Panc1 (cell line): ENCODE measurements at regions not wholly inside any gene's neighbourhood (a gene's known extent, or its start where the extent isn't known, plus 50 kb on each side); places are given as distances from the start of the nearest gene placed in this dataset.

Experiments used
- ATAC-seq: fragments of 200-7000 bp; cut with Tn5 transposase; 2 replicates; pipeline ENCODE4 v1.9.1; 2020; ENCODE audit warnings: mild to moderate bottlenecking, moderate library complexity
- BruUV-seq: library from RNA; stranded (reverse); fragments of 400-500 nt; replicated peaks from 2 replicates; lab custom pipeline; 2021; lab: Mats Ljungman, UMichigan
- CTCF ChIA-PET: fragments of 300-600 bp; sonication (Branson Sonifier 250); formaldehyde crosslinking; loops from one replicate; lab custom pipeline; 2022; ENCODE audit warnings: antibody characterized with exemption; lab: Charles Lee
- POLR2A ChIA-PET: fragments of 300-600 bp; sonication (Branson Sonifier 250); formaldehyde crosslinking; loops from one replicate; lab custom pipeline; 2022; ENCODE audit warnings: antibody characterized with exemption; lab: Charles Lee
- DNase-seq: peaks from one replicate; pipeline ENCODE4 v3.0.0-alpha.2; 2010; ENCODE audit warnings: low read depth, low spot score
- H3K27ac ChIP-seq: 2 replicates; pipeline ENCODE4 v1.5.1; 2011; ENCODE audit warnings: mild to moderate bottlenecking, low read length, inconsistent platforms
- H3K27me3 ChIP-seq: fragments of 200-500 bp; sonication (Bioruptor generic); 2 replicates; pipeline ENCODE4 v1.6.0; 2014; ENCODE audit warnings: low read length, inconsistent platforms; ENCODE audit not compliant: control insufficient read depth, insufficient read depth
- H3K36me3 ChIP-seq: fragments of 200-500 bp; sonication (Bioruptor generic); 2 replicates; pipeline ENCODE4 v1.5.1; 2014; ENCODE audit warnings: inconsistent platforms, mild to moderate bottlenecking, low read length, moderate library complexity; ENCODE audit not compliant: control insufficient read depth, insufficient read depth
- H3K4me1 ChIP-seq: 2 replicates; pipeline ENCODE4 v1.5.1; 2011; ENCODE audit warnings: inconsistent platforms, mild to moderate bottlenecking, low read length, moderate library complexity; ENCODE audit not compliant: control insufficient read depth, insufficient read depth
- H3K4me3 ChIP-seq, 2 experiments: 2 replicates each; pipeline ENCODE4 v1.5.1; 2011 to 2012; ENCODE audit warnings: low read depth in 2 of 2, low read length in 2 of 2, mild to moderate bottlenecking in 2 of 2, inconsistent platforms in 1 of 2, moderate library complexity in 1 of 2
- H3K9me3 ChIP-seq: fragments of 200-500 bp; sonication (Bioruptor generic); 2 replicates; pipeline ENCODE4 v1.5.1; 2014; ENCODE audit warnings: low read depth, mild to moderate bottlenecking, inconsistent platforms, low read length, moderate library complexity; ENCODE audit not compliant: control insufficient read depth, insufficient read depth
- POLR2AphosphoS5 ChIP-seq: IDR thresholded peaks from 2 replicates; pipeline ENCODE4 v1.6.1; 2012; ENCODE audit warnings: mild to moderate bottlenecking, low read depth, low read length, moderate library complexity
- SIN3A ChIP-seq: IDR thresholded peaks from 2 replicates; pipeline ENCODE4 v1.6.1; 2012; ENCODE audit warnings: low read depth, mild to moderate bottlenecking, low read length, moderate library complexity, borderline replicate concordance; ENCODE audit not compliant: insufficient read depth
- TCF7L2 ChIP-seq: IDR thresholded peaks from 2 replicates; pipeline ENCODE4 v1.6.1; 2011; ENCODE audit warnings: mild to moderate bottlenecking, low read depth, low read length, inconsistent platforms
- in situ Hi-C: cut with HindIII; loops from 2 replicates; pipeline ENCODE4 v1.10.0; 2016; ENCODE audit warnings: low sequenced_read_pairs, low pct_unique_long_range_greater_than_20kb
- intact Hi-C: fragments of 100-400 bp; cut with micrococcal nuclease; formaldehyde crosslinking; loops from one replicate; pipeline ENCODE4 v1.10.0; 2022; ENCODE audit not compliant: unreplicated experiment
- TF ChIP-seq, protein P1 (sequence below): fragments of 450-650 bp; IDR thresholded peaks from 2 replicates; pipeline ENCODE4 v1.5.1; 2017; ENCODE audit warnings: mild to moderate bottlenecking
- TF ChIP-seq, protein P2 (sequence below), 2 experiments: IDR thresholded peaks; 2 replicates each; pipeline ENCODE4 v1.6.1; 2011 to 2012; ENCODE audit warnings: low read depth in 2 of 2, control low read depth in 1 of 2, low read length in 1 of 2, mild to moderate bottlenecking in 1 of 2, moderate library complexity in 1 of 2; ENCODE audit not compliant: insufficient read depth in 1 of 2

- intact Hi-C loops = no loop called here
- DNase-seq = no peak
Observed at GRCh38 chr6:100144991-100145390, 151.0 kb upstream of the MCHR2 start.

DNA sequence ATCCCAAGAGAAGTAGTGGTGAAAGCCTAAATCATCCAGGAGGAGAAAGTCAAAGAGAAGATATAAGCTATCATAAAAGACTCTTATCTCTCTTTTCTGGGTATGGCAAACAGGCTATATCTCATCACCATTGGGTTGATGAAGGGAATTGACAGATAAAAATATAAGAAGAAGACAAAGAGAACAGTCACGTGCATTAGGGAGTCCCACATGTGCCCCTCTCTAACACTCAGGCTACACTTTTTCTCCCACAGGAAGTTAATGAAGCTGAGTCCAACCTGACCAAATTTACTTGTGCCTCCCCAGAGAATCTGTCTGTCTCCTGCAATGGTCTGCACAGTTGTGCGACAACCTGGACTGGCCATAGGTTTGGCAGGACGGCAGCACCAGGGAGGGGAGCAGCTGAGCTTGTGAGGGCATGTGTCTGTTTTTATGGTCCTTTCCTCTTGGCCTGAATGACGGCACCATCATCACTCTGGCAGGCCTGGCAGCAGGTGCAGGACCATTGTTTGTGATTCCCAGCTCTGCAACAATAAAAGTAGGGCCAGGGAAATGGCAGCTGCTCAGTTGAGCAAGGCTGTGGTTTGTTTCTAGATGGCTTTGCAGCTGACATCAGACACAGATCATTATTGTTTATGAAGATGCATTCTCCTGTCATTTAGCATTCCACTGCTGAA is 144.5 kb upstream of the MCHR2 start:
- H3K36me3 ChIP-seq = no peaks in the 10 kb centered on the region; the same call in 1 of the 2 replicates
- CTCF ChIA-PET = interaction anchor here (0.8 kb wide), 1 partner anchor 322 kb away, joined by 7 read pairs; no protein-coding TSS in a partner anchor
- in situ Hi-C loops (no loop called here), intact Hi-C loops (no loop called here)
- H3K4me3 ChIP-seq = no peak overlapping the region
- H3K27ac ChIP-seq = no peak overlapping the region
- H3K27me3 ChIP-seq = no peaks in the 10 kb centered on the region
- no peak for ATAC-seq
- POLR2A ChIA-PET = no interaction called here
- H3K9me3 ChIP-seq = no peaks in the 10 kb centered on the region
- BruUV-seq = no TSS peak
- no peaks in the 10 kb centered on the region for H3K4me1 ChIP-seq
- no peak for DNase-seq
- TF ChIP-seq, protein P1, sequence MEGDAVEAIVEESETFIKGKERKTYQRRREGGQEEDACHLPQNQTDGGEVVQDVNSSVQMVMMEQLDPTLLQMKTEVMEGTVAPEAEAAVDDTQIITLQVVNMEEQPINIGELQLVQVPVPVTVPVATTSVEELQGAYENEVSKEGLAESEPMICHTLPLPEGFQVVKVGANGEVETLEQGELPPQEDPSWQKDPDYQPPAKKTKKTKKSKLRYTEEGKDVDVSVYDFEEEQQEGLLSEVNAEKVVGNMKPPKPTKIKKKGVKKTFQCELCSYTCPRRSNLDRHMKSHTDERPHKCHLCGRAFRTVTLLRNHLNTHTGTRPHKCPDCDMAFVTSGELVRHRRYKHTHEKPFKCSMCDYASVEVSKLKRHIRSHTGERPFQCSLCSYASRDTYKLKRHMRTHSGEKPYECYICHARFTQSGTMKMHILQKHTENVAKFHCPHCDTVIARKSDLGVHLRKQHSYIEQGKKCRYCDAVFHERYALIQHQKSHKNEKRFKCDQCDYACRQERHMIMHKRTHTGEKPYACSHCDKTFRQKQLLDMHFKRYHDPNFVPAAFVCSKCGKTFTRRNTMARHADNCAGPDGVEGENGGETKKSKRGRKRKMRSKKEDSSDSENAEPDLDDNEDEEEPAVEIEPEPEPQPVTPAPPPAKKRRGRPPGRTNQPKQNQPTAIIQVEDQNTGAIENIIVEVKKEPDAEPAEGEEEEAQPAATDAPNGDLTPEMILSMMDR = no peak
- TF ChIP-seq TCF7L2 = no peak
- TF ChIP-seq SIN3A = no peak
- TF ChIP-seq POLR2AphosphoS5 = no peak
- TF ChIP-seq, protein P2, sequence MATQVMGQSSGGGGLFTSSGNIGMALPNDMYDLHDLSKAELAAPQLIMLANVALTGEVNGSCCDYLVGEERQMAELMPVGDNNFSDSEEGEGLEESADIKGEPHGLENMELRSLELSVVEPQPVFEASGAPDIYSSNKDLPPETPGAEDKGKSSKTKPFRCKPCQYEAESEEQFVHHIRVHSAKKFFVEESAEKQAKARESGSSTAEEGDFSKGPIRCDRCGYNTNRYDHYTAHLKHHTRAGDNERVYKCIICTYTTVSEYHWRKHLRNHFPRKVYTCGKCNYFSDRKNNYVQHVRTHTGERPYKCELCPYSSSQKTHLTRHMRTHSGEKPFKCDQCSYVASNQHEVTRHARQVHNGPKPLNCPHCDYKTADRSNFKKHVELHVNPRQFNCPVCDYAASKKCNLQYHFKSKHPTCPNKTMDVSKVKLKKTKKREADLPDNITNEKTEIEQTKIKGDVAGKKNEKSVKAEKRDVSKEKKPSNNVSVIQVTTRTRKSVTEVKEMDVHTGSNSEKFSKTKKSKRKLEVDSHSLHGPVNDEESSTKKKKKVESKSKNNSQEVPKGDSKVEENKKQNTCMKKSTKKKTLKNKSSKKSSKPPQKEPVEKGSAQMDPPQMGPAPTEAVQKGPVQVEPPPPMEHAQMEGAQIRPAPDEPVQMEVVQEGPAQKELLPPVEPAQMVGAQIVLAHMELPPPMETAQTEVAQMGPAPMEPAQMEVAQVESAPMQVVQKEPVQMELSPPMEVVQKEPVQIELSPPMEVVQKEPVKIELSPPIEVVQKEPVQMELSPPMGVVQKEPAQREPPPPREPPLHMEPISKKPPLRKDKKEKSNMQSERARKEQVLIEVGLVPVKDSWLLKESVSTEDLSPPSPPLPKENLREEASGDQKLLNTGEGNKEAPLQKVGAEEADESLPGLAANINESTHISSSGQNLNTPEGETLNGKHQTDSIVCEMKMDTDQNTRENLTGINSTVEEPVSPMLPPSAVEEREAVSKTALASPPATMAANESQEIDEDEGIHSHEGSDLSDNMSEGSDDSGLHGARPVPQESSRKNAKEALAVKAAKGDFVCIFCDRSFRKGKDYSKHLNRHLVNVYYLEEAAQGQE (IDR thresholded peaks at IDR 0.05; ENCODE audit: insufficient read depth in 1 of 2, low read depth in 2 of 2, low read length in 1 of 2) = no peak

More at GRCh38 chr6:100144991-100145390, 151.0 kb upstream of the MCHR2 start:
- TF ChIP-seq POLR2AphosphoS5 = no peak
- no peak for TF ChIP-seq TCF7L2
- TF ChIP-seq, protein P1 = no peak
- no peak for TF ChIP-seq SIN3A
- TF ChIP-seq, protein P2 (IDR thresholded peaks at IDR 0.05; ENCODE audit: insufficient read depth in 1 of 2, low read depth in 2 of 2, low read length in 1 of 2) = no peak
- BruUV-seq = no TSS peak
- CTCF ChIA-PET = no interaction called here
- no peaks in the 10 kb centered on the region for H3K4me1 ChIP-seq
- POLR2A ChIA-PET = no interaction called here
- in situ Hi-C loops = no loop called here
- H3K4me3 ChIP-seq = no peak overlapping the region
- H3K27ac ChIP-seq = no peak overlapping the region
- no peaks in the 10 kb centered on the region; the same call in 1 of the 2 replicates for H3K36me3 ChIP-seq
- no peaks in the 10 kb centered on the region for H3K9me3 ChIP-seq
- no peak for ATAC-seq
- no peaks in the 10 kb centered on the region; the same call in 1 of the 2 replicates for H3K27me3 ChIP-seq
